Endothelial cell (in vitro differentiated cells): ENCODE measurements at regions not wholly inside any gene's neighbourhood (a gene's known extent, or its start where the extent isn't known, plus 50 kb on each side); places are given as distances from the start of the nearest gene placed in this dataset.

Source experiments
- DNase-seq: peaks from one replicate; pipeline ENCODE4 v3.0.0; 2021; ENCODE audit warnings: low spot score
- H3K27ac Mint-ChIP-seq: one replicate; pipeline ENCODE4 v1.8.0; 2021; ENCODE audit warnings: mixed read lengths, inconsistent platforms; ENCODE audit not compliant: unreplicated experiment
- H3K27me3 Mint-ChIP-seq: one replicate; pipeline ENCODE4 v1.8.0; 2021; ENCODE audit warnings: mild to moderate bottlenecking, moderate library complexity, mixed read lengths, inconsistent platforms; ENCODE audit not compliant: unreplicated experiment
- H3K36me3 Mint-ChIP-seq: one replicate; pipeline ENCODE4 v1.8.0; 2021; ENCODE audit warnings: mild to moderate bottlenecking, low read depth, mixed read lengths, inconsistent platforms; ENCODE audit not compliant: unreplicated experiment
- H3K4me1 Mint-ChIP-seq: one replicate; pipeline ENCODE4 v1.8.0; 2021; ENCODE audit warnings: mild to moderate bottlenecking, mixed read lengths, inconsistent platforms; ENCODE audit not compliant: unreplicated experiment
- H3K4me3 Mint-ChIP-seq: one replicate; pipeline ENCODE4 v1.8.0; 2021; ENCODE audit warnings: mild to moderate bottlenecking, mixed read lengths, inconsistent platforms; ENCODE audit not compliant: unreplicated experiment
- H3K9me3 Mint-ChIP-seq: one replicate; pipeline ENCODE4 v1.8.0; 2021; ENCODE audit warnings: mixed read lengths, inconsistent platforms; ENCODE audit not compliant: unreplicated experiment
- TF ChIP-seq, protein P1 (sequence below): fragments of 200-600 bp; sonication (generic); IDR thresholded peaks from one replicate; pipeline ENCODE4 v1.5.0; 2021; ENCODE audit warnings: antibody characterized with exemption; ENCODE audit not compliant: unreplicated experiment

DNA sequence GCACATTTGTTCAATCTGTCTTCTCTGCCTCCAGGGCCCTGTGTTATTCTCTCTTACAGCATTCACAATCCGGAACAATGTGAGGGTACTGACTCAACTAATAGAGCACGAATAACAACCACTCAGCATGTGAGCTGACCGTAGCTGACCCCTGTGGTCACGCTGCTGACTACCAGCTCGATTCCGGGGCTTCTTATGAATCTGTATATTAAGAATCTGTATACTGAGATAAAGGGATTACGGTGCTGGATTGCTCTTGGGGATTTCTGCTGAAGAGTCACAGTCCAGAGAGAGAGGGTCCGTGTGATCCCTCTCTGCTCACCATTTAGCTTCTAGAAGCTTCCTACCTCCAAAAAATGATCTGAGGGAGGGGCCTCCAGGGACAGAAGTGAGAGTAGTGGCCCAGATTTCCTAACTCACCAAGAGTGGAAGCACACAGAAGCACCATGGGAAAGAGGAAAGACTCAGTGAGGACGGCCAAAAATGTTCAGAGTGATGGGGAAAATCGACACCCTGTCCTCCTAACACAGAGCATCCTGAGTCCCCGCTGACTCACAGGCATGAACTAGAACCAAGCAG is 156.2 kb downstream of the THBS2 start:
- peaks cover 8% of the 10 kb centered on the region for H3K9me3 Mint-ChIP-seq
- H3K4me1 Mint-ChIP-seq = no peaks in the 10 kb centered on the region
- H3K4me3 Mint-ChIP-seq = no peak overlapping the region
- no peak for DNase-seq
- TF ChIP-seq, protein P1, sequence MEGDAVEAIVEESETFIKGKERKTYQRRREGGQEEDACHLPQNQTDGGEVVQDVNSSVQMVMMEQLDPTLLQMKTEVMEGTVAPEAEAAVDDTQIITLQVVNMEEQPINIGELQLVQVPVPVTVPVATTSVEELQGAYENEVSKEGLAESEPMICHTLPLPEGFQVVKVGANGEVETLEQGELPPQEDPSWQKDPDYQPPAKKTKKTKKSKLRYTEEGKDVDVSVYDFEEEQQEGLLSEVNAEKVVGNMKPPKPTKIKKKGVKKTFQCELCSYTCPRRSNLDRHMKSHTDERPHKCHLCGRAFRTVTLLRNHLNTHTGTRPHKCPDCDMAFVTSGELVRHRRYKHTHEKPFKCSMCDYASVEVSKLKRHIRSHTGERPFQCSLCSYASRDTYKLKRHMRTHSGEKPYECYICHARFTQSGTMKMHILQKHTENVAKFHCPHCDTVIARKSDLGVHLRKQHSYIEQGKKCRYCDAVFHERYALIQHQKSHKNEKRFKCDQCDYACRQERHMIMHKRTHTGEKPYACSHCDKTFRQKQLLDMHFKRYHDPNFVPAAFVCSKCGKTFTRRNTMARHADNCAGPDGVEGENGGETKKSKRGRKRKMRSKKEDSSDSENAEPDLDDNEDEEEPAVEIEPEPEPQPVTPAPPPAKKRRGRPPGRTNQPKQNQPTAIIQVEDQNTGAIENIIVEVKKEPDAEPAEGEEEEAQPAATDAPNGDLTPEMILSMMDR = no peak
- H3K27me3 Mint-ChIP-seq = peaks cover 2% of the 10 kb centered on the region
- no peaks in the 10 kb centered on the region for H3K36me3 Mint-ChIP-seq
- H3K27ac Mint-ChIP-seq = no peak overlapping the region

DNA sequence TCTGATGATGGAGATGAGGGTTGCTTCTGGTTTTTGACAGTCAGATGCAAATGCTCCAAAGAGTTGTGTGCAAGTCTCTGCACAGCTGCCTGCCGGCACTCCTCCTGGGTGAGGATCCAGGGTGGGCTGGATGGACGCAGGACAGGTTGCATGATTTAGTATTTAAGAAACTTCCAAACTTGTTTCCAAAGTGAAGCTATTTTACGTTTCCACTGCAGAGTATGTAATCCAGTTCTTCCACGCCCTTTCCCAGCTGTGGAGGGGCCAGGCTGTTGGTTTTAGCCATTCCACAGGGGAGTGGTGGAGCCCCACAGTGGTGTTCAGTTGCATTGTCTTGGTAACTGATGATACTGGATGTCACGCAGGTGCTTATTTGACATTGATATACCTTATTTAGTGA is 157.3 kb downstream of the THBS2 start:
- DNase-seq = no peak
- H3K9me3 Mint-ChIP-seq = peaks cover 10% of the 10 kb centered on the region
- peaks cover 2% of the 10 kb centered on the region for H3K27me3 Mint-ChIP-seq
- TF ChIP-seq, protein P1 = no peak
- no peaks in the 10 kb centered on the region for H3K4me1 Mint-ChIP-seq
- H3K27ac Mint-ChIP-seq = no peak overlapping the region
- peaks cover 7% of the 10 kb centered on the region for H3K36me3 Mint-ChIP-seq
- H3K4me3 Mint-ChIP-seq = no peak overlapping the region

DNA sequence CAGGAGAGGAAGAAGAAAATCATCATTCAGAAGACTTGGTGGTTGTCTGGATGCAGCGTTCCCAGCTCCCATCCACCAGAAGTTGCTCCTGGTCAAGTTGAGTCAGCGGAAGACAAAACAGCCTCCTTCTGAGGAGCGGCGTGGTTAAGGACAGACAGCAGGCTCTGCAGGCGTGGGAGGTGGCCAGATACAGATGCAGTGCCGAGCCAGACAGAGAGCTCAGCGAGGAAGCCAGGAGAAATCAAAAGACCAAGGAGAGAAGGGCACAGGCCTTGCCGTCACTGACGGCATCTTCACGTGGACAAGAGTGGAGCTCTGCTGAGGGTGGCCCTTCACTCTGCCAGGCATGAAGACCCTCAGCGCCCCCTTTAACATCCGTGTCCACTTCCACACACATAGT is 158.5 kb downstream of the THBS2 start:
- peaks cover 13% of the 10 kb centered on the region for H3K36me3 Mint-ChIP-seq
- TF ChIP-seq, protein P1 = no peak
- H3K9me3 Mint-ChIP-seq = peaks cover 11% of the 10 kb centered on the region
- no peak for DNase-seq
- no peak overlapping the region for H3K27ac Mint-ChIP-seq
- no peaks in the 10 kb centered on the region for H3K4me1 Mint-ChIP-seq
- peaks cover 2% of the 10 kb centered on the region for H3K27me3 Mint-ChIP-seq
- no peak overlapping the region for H3K4me3 Mint-ChIP-seq

DNA sequence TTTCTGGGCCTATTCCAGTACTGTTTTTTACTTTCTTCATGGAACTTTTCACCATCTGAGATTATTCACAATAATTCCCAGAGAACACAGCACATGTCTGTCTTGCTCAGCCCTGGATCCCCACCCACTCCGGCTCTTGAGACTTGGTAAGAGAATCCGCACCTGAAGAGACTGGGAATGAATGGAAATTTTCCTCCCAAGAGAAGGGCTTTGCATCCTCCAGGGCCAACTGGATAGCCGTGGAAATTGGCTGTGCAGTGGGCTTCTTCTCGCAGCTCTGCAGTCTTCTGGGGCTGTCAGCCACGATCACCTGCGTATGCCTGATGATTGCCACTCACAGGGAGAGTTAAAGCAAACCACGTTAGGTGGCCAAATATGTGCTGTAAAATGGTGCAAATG is 159.1 kb downstream of the THBS2 start:
- peaks cover 2% of the 10 kb centered on the region for H3K27me3 Mint-ChIP-seq
- H3K4me3 Mint-ChIP-seq = no peak overlapping the region
- H3K27ac Mint-ChIP-seq = no peak overlapping the region
- no peak for DNase-seq
- peaks cover 17% of the 10 kb centered on the region for H3K9me3 Mint-ChIP-seq
- peaks cover 17% of the 10 kb centered on the region for H3K36me3 Mint-ChIP-seq
- H3K4me1 Mint-ChIP-seq = no peaks in the 10 kb centered on the region
- TF ChIP-seq, protein P1 = no peak

DNA sequence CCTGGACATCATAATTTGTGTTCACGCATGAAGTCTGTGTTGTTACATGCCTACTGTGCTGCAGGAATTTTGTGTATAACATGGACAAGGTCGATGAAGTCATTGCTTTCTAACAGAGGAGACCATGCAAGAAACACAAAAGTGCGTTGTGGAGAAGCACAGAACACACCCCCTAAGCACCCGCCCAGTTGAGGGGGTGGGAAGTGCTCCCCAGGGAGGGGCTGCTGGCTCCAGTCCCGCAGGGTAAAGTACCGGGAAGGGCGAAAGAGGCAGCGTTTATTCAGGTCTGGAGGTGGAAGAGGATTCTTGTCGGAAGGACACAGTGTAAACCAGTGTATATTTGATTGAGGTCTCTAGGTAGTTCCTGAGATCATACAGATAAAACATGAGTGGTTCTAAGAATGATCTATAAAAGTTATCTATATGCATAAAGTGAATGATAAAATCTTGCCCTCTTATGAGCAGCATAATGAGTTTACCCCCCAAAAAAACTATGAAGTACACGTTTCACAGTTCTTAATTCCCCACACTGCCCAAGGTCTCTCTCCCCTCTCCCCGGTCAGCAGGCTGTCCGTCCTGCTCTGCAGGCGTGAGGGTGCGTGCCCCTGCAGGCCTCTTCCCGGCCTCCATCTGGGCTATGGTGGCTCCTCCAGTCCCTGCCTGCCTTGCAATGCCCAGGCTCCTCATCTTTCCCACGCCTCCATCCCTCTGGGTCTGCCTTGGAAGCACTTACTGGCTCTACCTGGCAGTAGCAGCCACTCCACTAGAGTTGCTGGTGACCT is 159.7 kb downstream of the THBS2 start:
- no peak overlapping the region for H3K27ac Mint-ChIP-seq
- H3K27me3 Mint-ChIP-seq = peaks cover 2% of the 10 kb centered on the region
- H3K36me3 Mint-ChIP-seq = peaks cover 17% of the 10 kb centered on the region
- no peak for DNase-seq
- H3K9me3 Mint-ChIP-seq = peaks cover 17% of the 10 kb centered on the region
- H3K4me1 Mint-ChIP-seq = no peaks in the 10 kb centered on the region
- no peak overlapping the region for H3K4me3 Mint-ChIP-seq
- TF ChIP-seq, protein P1 = no peak
